ENCODE measurements at regions not wholly inside any gene's neighbourhood (a gene's known extent, or its start where the extent isn't known, plus 50 kb on each side); places are given as distances from the start of the nearest gene placed in this dataset.

GRCh38 chr2:180279581-180279980 is 272.5 kb upstream of the CWC22 start:
- H3K27ac ChIP-seq (ENCODE audit: low read length): no peak overlapping the region
- ChIA-PET CTCF (no interaction called here), POLR2A (ENCODE audit: unreplicated experiment) (no interaction called here)
- BruUV-seq (replicated peaks): no TSS peak
- no peaks in the 10 kb centered on the region for H3K79me2 ChIP-seq (ENCODE audit: low read length)
- no peaks in the 10 kb centered on the region for H3K9me3 ChIP-seq (ENCODE audit: low read length)
- TF ChIP-seq EZH2 (IDR thresholded peaks at IDR 0.05; ENCODE audit: low read length, unreplicated experiment) (no peak), CTCF (conservative IDR thresholded peaks at IDR 0.05; ENCODE audit: low read depth, low read length) (no peak), EZH2phosphoT487 (IDR thresholded peaks at IDR 0.05; ENCODE audit: borderline replicate concordance, low read length) (no peak)
- no peak for DNase-seq
- H3K9me2 ChIP-seq (replicated peaks; ENCODE audit: low read length): no peaks in the 10 kb centered on the region
- intact Hi-C loops (cut with micrococcal nuclease): no loop called here
- H3K9ac ChIP-seq (ENCODE audit: low read length): no peak overlapping the region
- no peaks in the 10 kb centered on the region for H3F3A ChIP-seq (ENCODE audit: low read length, unreplicated experiment)
- H3K4me3 ChIP-seq (ENCODE audit: low read length): no peak overlapping the region
- no peaks in the 10 kb centered on the region for H3K27me3 ChIP-seq (ENCODE audit: low read length)
- no peaks in the 10 kb centered on the region for H4K20me1 ChIP-seq (ENCODE audit: low read length)
- H2AFZ ChIP-seq (ENCODE audit: low read length): no peak overlapping the region
- no peaks in the 10 kb centered on the region for H3K36me3 ChIP-seq (ENCODE audit: low read depth, low read length)
- no peak overlapping the region for H3K4me2 ChIP-seq (ENCODE audit: low read length)
- no peak for ATAC-seq
- H3K4me1 ChIP-seq (ENCODE audit: insufficient read depth, low read length): no peaks in the 10 kb centered on the region

GRCh38 chr2:180276733-180277132 is 269.6 kb upstream of the CWC22 start:
- H3K9me2 ChIP-seq (replicated peaks; ENCODE audit: low read length): no peaks in the 10 kb centered on the region
- H3F3A ChIP-seq (ENCODE audit: low read length, unreplicated experiment): no peaks in the 10 kb centered on the region
- H3K4me2 ChIP-seq (ENCODE audit: low read length): no peak overlapping the region
- H3K9me3 ChIP-seq (ENCODE audit: low read length): no peaks in the 10 kb centered on the region
- TF ChIP-seq CTCF (conservative IDR thresholded peaks at IDR 0.05; ENCODE audit: low read depth, low read length): no peak
- no peak for TF ChIP-seq EZH2phosphoT487 (IDR thresholded peaks at IDR 0.05; ENCODE audit: borderline replicate concordance, low read length)
- TF ChIP-seq EZH2 (IDR thresholded peaks at IDR 0.05; ENCODE audit: low read length, unreplicated experiment): no peak
- H3K4me3 ChIP-seq (ENCODE audit: low read length): no peak overlapping the region
- H3K27ac ChIP-seq (ENCODE audit: low read length): no peak overlapping the region
- DNase-seq (no peak), ATAC-seq (no peak)
- POLR2A ChIA-PET (ENCODE audit: unreplicated experiment): no interaction called here
- intact Hi-C loops (cut with micrococcal nuclease): no loop called here
- no TSS peak for BruUV-seq (replicated peaks)
- no peaks in the 10 kb centered on the region for H3K27me3 ChIP-seq (ENCODE audit: low read length)
- no peaks in the 10 kb centered on the region for H3K4me1 ChIP-seq (ENCODE audit: insufficient read depth, low read length)
- no peaks in the 10 kb centered on the region for H4K20me1 ChIP-seq (ENCODE audit: low read length)
- no peak overlapping the region for H2AFZ ChIP-seq (ENCODE audit: low read length)
- no peak overlapping the region for H3K9ac ChIP-seq (ENCODE audit: low read length)
- H3K79me2 ChIP-seq (ENCODE audit: low read length): no peaks in the 10 kb centered on the region
- H3K36me3 ChIP-seq (ENCODE audit: low read depth, low read length): no peaks in the 10 kb centered on the region
- CTCF ChIA-PET: no interaction called here

- Histone ChIP-seq H2AFZ (ENCODE audit: low read length) (no peak overlapping the region), H3K4me1 (ENCODE audit: insufficient read depth, low read length) (no peaks in the 10 kb centered on the region), H3K4me2 (ENCODE audit: low read length) (no peak overlapping the region), H3K9me3 (ENCODE audit: low read length) (no peaks in the 10 kb centered on the region), H3K79me2 (ENCODE audit: low read length) (no peaks in the 10 kb centered on the region), H3F3A (ENCODE audit: low read length, unreplicated experiment) (no peaks in the 10 kb centered on the region), H3K9ac (ENCODE audit: low read length) (no peak overlapping the region), H3K27me3 (ENCODE audit: low read length) (no peaks in the 10 kb centered on the region), H3K27ac (ENCODE audit: low read length) (no peak overlapping the region), H3K36me3 (ENCODE audit: low read depth, low read length) (no peaks in the 10 kb centered on the region), H4K20me1 (ENCODE audit: low read length) (no peaks in the 10 kb centered on the region), H3K4me3 (ENCODE audit: low read length) (no peak overlapping the region), H3K9me2 (replicated peaks; ENCODE audit: low read length) (no peaks in the 10 kb centered on the region)
- no peak for TF ChIP-seq EZH2phosphoT487 (IDR thresholded peaks at IDR 0.05; ENCODE audit: borderline replicate concordance, low read length)
- no peak for TF ChIP-seq CTCF (conservative IDR thresholded peaks at IDR 0.05; ENCODE audit: low read depth, low read length)
- no peak for TF ChIP-seq EZH2 (IDR thresholded peaks at IDR 0.05; ENCODE audit: low read length, unreplicated experiment)
- DNase-seq: no peak
- intact Hi-C loops (cut with micrococcal nuclease): no loop called here
- ChIA-PET POLR2A (ENCODE audit: unreplicated experiment) (no interaction called here), CTCF (no interaction called here)
- no peak for ATAC-seq
- BruUV-seq (replicated peaks): no TSS peak
These were observed 260.9 kb upstream of the CWC22 start for GRCh38 chr2:180268006-180268405.
